Neural cell (in vitro differentiated cells): ENCODE measurements at regions not wholly inside any gene's neighbourhood (a gene's known extent, or its start where the extent isn't known, plus 50 kb on each side); places are given as distances from the start of the nearest gene placed in this dataset.

Experiments
- H2AFZ ChIP-seq: fragments of 200-600, 300-800 bp; sonication (generic), shearing (Covaris generic); 2 replicates; pipeline ENCODE4 v1.6.0; 2014; ENCODE audit warnings: low read depth, mild to moderate bottlenecking, antibody characterized with exemption, low read length, moderate library complexity
- H3F3A ChIP-seq: fragments of 200-600 bp; shearing (Covaris generic); 2 replicates; pipeline ENCODE4 v1.6.1; 2016; ENCODE audit warnings: mild to moderate bottlenecking, moderate library complexity, mixed read lengths, antibody characterized with exemption, low read length; ENCODE audit not compliant: insufficient read depth, poor library complexity, severe bottlenecking
- H3K27ac ChIP-seq: fragments of 200-600, 300-800 bp; sonication (generic), shearing (Covaris generic); 2 replicates; pipeline ENCODE4 v1.5.1; 2014; ENCODE audit warnings: mild to moderate bottlenecking, low read length, moderate library complexity
- H3K27me3 ChIP-seq: fragments of 300-800, 200-600 bp; sonication (generic), shearing (Covaris generic); 2 replicates; pipeline ENCODE4 v1.6.0; 2014; ENCODE audit warnings: mild to moderate bottlenecking, low read depth, low read length, moderate library complexity; ENCODE audit not compliant: insufficient read depth
- H3K36me3 ChIP-seq: fragments of 300-800, 200-600 bp; sonication (generic), shearing (Covaris generic); 2 replicates; pipeline ENCODE4 v1.5.1; 2014; ENCODE audit warnings: mild to moderate bottlenecking, antibody characterized with exemption, low read length, moderate library complexity; ENCODE audit not compliant: insufficient read depth
- H3K4me2 ChIP-seq: fragments of 300-800, 200-600 bp; sonication (generic), shearing (Covaris generic); 2 replicates; pipeline ENCODE4 v1.6.0; 2014; ENCODE audit warnings: mild to moderate bottlenecking, low read length
- H3K4me3 ChIP-seq: fragments of 300-800, 200-600 bp; sonication (generic), shearing (Covaris generic); 2 replicates; pipeline ENCODE4 v1.5.1; 2014; ENCODE audit warnings: mild to moderate bottlenecking, low read length, moderate library complexity
- H3K79me2 ChIP-seq: fragments of 200-600 bp; shearing (Covaris generic); replicated peaks from 2 replicates; pipeline ENCODE4 v1.6.0; 2014; ENCODE audit warnings: mild to moderate bottlenecking, low read length, moderate library complexity; ENCODE audit not compliant: insufficient read depth
- H3K9ac ChIP-seq: fragments of 300-800, 200-600 bp; sonication (generic), shearing (Covaris generic); 2 replicates; pipeline ENCODE4 v1.6.1; 2016; ENCODE audit warnings: mild to moderate bottlenecking, low read length, mixed read lengths
- H3K9me2 ChIP-seq: fragments of 200-600 bp; shearing (Covaris generic); 2 replicates; pipeline ENCODE4 v1.6.1; 2016; ENCODE audit warnings: mild to moderate bottlenecking, low read length, mixed read lengths; ENCODE audit not compliant: insufficient read depth
- H3K9me3 ChIP-seq: fragments of 200-600, 300-800 bp; sonication (generic), shearing (Covaris generic); 2 replicates; pipeline ENCODE4 v1.6.1; 2016; ENCODE audit warnings: mild to moderate bottlenecking, mixed run types, low read length, moderate library complexity, mixed read lengths
- H4K20me1 ChIP-seq: fragments of 200-600 bp; shearing (Covaris generic); 2 replicates; pipeline ENCODE4 v1.6.1; 2016; ENCODE audit warnings: mild to moderate bottlenecking, mixed run types; ENCODE audit not compliant: insufficient read depth
- CTCF ChIP-seq: fragments of 450-650 bp; IDR thresholded peaks from 2 replicates; pipeline ENCODE4 v1.5.1; 2014; ENCODE audit warnings: antibody characterized with exemption, mild to moderate bottlenecking, moderate library complexity; ENCODE audit not compliant: poor library complexity, severe bottlenecking
- EP300 ChIP-seq: fragments of 450-650 bp; conservative IDR thresholded peaks from 2 replicates; pipeline ENCODE4 v1.6.1; 2014; ENCODE audit warnings: antibody characterized with exemption, mild to moderate bottlenecking, moderate library complexity; ENCODE audit not compliant: poor library complexity, severe bottlenecking
- EZH2 ChIP-seq: fragments of 200-600, 300-800 bp; shearing (Covaris generic), sonication (generic); IDR thresholded peaks from 2 replicates; pipeline ENCODE4 v1.6.1; 2014; ENCODE audit warnings: antibody characterized with exemption, low read length, borderline replicate concordance, mild to moderate bottlenecking; ENCODE audit not compliant: insufficient read depth, poor library complexity, severe bottlenecking
- MXI1 ChIP-seq: fragments of 450-650 bp; conservative IDR thresholded peaks from 2 replicates; pipeline ENCODE4 v1.6.1; 2014; ENCODE audit warnings: antibody characterized with exemption, mild to moderate bottlenecking; ENCODE audit not compliant: poor library complexity, severe bottlenecking
- POLR2AphosphoS5 ChIP-seq: IDR thresholded peaks from 2 replicates; pipeline ENCODE4 v1.6.1; 2012
- RAD21 ChIP-seq: fragments of 450-650 bp; conservative IDR thresholded peaks from 2 replicates; pipeline ENCODE4 v1.6.1; 2014; ENCODE audit warnings: antibody characterized with exemption, mild to moderate bottlenecking, moderate library complexity
- REST ChIP-seq: IDR thresholded peaks from 2 replicates; pipeline ENCODE4 v1.6.1; 2012; ENCODE audit warnings: borderline replicate concordance
- SMC3 ChIP-seq: fragments of 450-650 bp; conservative IDR thresholded peaks from 2 replicates; pipeline ENCODE4 v1.6.1; 2014; ENCODE audit warnings: antibody characterized with exemption, mild to moderate bottlenecking, moderate library complexity; ENCODE audit not compliant: poor library complexity
- TAF1 ChIP-seq: IDR thresholded peaks from 2 replicates; pipeline ENCODE4 v1.6.1; 2012; ENCODE audit warnings: low read depth

- no peaks in the 10 kb centered on the region for H3K79me2 ChIP-seq
- H3K36me3 ChIP-seq: no peaks in the 10 kb centered on the region
- no peak overlapping the region for H3K4me2 ChIP-seq
- no peaks in the 10 kb centered on the region for H3K9me2 ChIP-seq
- no peak overlapping the region for H3K27ac ChIP-seq
- TF ChIP-seq CTCF (no peak), RAD21 (no peak), SMC3 (no peak), EZH2 (no peak), EP300 (no peak), TAF1 (no peak), MXI1 (no peak), POLR2AphosphoS5 (no peak), REST (no peak)
- no peak overlapping the region for H3K9ac ChIP-seq
- H3K9me3 ChIP-seq: no peaks in the 10 kb centered on the region
- no peaks in the 10 kb centered on the region for H3F3A ChIP-seq
- no peak overlapping the region for H2AFZ ChIP-seq
- H4K20me1 ChIP-seq: no peaks in the 10 kb centered on the region
- no peaks in the 10 kb centered on the region for H3K27me3 ChIP-seq
- H3K4me3 ChIP-seq: no peak overlapping the region
These were observed 449.9 kb downstream of the PRELID2 start for GRCh38 chr5:145385276-145385675.

GRCh38 chr5:145378226-145378625 lies 456.9 kb downstream of the PRELID2 start:
- H3K79me2 ChIP-seq: no peaks in the 10 kb centered on the region
- no peaks in the 10 kb centered on the region for H3K36me3 ChIP-seq
- H3K27me3 ChIP-seq: no peaks in the 10 kb centered on the region
- no peak overlapping the region for H2AFZ ChIP-seq
- no peaks in the 10 kb centered on the region for H4K20me1 ChIP-seq
- H3F3A ChIP-seq: no peaks in the 10 kb centered on the region
- no peak overlapping the region for H3K9ac ChIP-seq
- peaks cover 13% of the 10 kb centered on the region for H3K9me3 ChIP-seq
- no peak overlapping the region for H3K4me3 ChIP-seq
- TF ChIP-seq EP300: no peak
- TF ChIP-seq TAF1: no peak
- TF ChIP-seq SMC3: no peak
- no peak for TF ChIP-seq MXI1
- TF ChIP-seq CTCF: no peak
- TF ChIP-seq REST: no peak
- no peak overlapping the region for H3K27ac ChIP-seq
- H3K9me2 ChIP-seq: no peaks in the 10 kb centered on the region
- no peak overlapping the region for H3K4me2 ChIP-seq
